Chondrocyte (in vitro differentiated cells): ENCODE measurements at regions not wholly inside any gene's neighbourhood (a gene's known extent, or its start where the extent isn't known, plus 50 kb on each side); places are given as distances from the start of the nearest gene placed in this dataset.

ENCODE experiments used
- DNase-seq: peaks from one replicate; pipeline ENCODE4 v3.0.0; 2021; ENCODE audit warnings: mixed read lengths, low spot score
- H3K27ac Mint-ChIP-seq: one replicate; pipeline ENCODE4 v1.8.0; 2021; ENCODE audit warnings: mild to moderate bottlenecking, moderate library complexity, mixed read lengths; ENCODE audit not compliant: unreplicated experiment
- H3K27me3 Mint-ChIP-seq: 2 replicates; pipeline ENCODE4 v1.8.0; 2021; ENCODE audit warnings: low read depth, mixed read lengths
- H3K36me3 Mint-ChIP-seq: 2 replicates; pipeline ENCODE4 v1.8.0; 2021; ENCODE audit warnings: low read depth, mixed read lengths
- H3K4me1 Mint-ChIP-seq: 2 replicates; pipeline ENCODE4 v1.8.0; 2021; ENCODE audit warnings: low read depth, mild to moderate bottlenecking, mixed read lengths
- H3K4me3 Mint-ChIP-seq: one replicate; pipeline ENCODE4 v1.8.0; 2021; ENCODE audit warnings: mild to moderate bottlenecking, moderate library complexity, mixed read lengths; ENCODE audit not compliant: unreplicated experiment
- H3K9me3 Mint-ChIP-seq: 2 replicates; pipeline ENCODE4 v1.8.0; 2021; ENCODE audit warnings: low read depth, mixed read lengths
- CTCF ChIP-seq: fragments of 200-600 bp; sonication (generic); IDR thresholded peaks from 2 replicates; pipeline ENCODE4 v1.5.0; 2021; ENCODE audit warnings: antibody characterized with exemption, mild to moderate bottlenecking, moderate library complexity

- Mint-ChIP-seq H3K27me3 (peaks cover 3% of the 10 kb centered on the region), H3K4me3 (no peak overlapping the region), H3K36me3 (peaks cover 2% of the 10 kb centered on the region), H3K27ac (peak overlapping the region; percentile 34), H3K9me3 (peaks cover 15% of the 10 kb centered on the region), H3K4me1 (peaks cover 12% of the 10 kb centered on the region)
- TF ChIP-seq CTCF = no peak
- DNase-seq = peak; percentile 81
Measured at GRCh38 chr5:121221483-121221882, 630.2 kb upstream of the FTMT start.

GRCh38 chr5:121226765-121227164 is 624.9 kb upstream of the FTMT start:
- DNase-seq = no peak
- no peak overlapping the region for H3K27ac Mint-ChIP-seq
- TF ChIP-seq CTCF = no peak
- no peak overlapping the region for H3K4me3 Mint-ChIP-seq
- peaks cover 26% of the 10 kb centered on the region for H3K9me3 Mint-ChIP-seq
- peaks cover 3% of the 10 kb centered on the region for H3K36me3 Mint-ChIP-seq
- H3K4me1 Mint-ChIP-seq = peaks cover 3% of the 10 kb centered on the region
- H3K27me3 Mint-ChIP-seq = peaks cover 3% of the 10 kb centered on the region

- no peaks in the 10 kb centered on the region for H3K36me3 Mint-ChIP-seq
- no peak overlapping the region for H3K27ac Mint-ChIP-seq
- TF ChIP-seq CTCF = no peak
- no peak for DNase-seq
- no peak overlapping the region for H3K4me3 Mint-ChIP-seq
- H3K27me3 Mint-ChIP-seq = peaks cover 2% of the 10 kb centered on the region
- H3K9me3 Mint-ChIP-seq = peaks cover 7% of the 10 kb centered on the region
- H3K4me1 Mint-ChIP-seq = no peaks in the 10 kb centered on the region
Measured at GRCh38 chr5:121239951-121240350, 611.7 kb upstream of the FTMT start.

GRCh38 chr5:121246971-121247370 is 604.7 kb upstream of the FTMT start:
- H3K9me3 Mint-ChIP-seq = peaks cover 4% of the 10 kb centered on the region
- no peaks in the 10 kb centered on the region for H3K27me3 Mint-ChIP-seq
- DNase-seq = no peak
- no peak overlapping the region for H3K27ac Mint-ChIP-seq
- no peak overlapping the region for H3K4me3 Mint-ChIP-seq
- H3K36me3 Mint-ChIP-seq = no peaks in the 10 kb centered on the region
- H3K4me1 Mint-ChIP-seq = no peaks in the 10 kb centered on the region
- TF ChIP-seq CTCF = no peak

GRCh38 chr5:121251954-121252353 is 599.7 kb upstream of the FTMT start:
- peaks cover 5% of the 10 kb centered on the region for H3K27me3 Mint-ChIP-seq
- no peak overlapping the region for H3K27ac Mint-ChIP-seq
- no peak for DNase-seq
- no peak for TF ChIP-seq CTCF
- no peaks in the 10 kb centered on the region for H3K4me1 Mint-ChIP-seq
- no peaks in the 10 kb centered on the region for H3K36me3 Mint-ChIP-seq
- H3K9me3 Mint-ChIP-seq = peaks cover 4% of the 10 kb centered on the region
- no peak overlapping the region for H3K4me3 Mint-ChIP-seq
